NCI-H146 treated with DMSO at 0.1 percent for 48 hours (cell line): ENCODE measurements at regions not wholly inside any gene's neighbourhood (a gene's known extent, or its start where the extent isn't known, plus 50 kb on each side); places are given as distances from the start of the nearest gene placed in this dataset.

Experiments used
- DNase-seq: peaks from one replicate; lab custom pipeline; 2025; ENCODE audit not compliant: unreplicated experiment; lab: John Stamatoyannopoulos, UW

GRCh38 chr4:89438102-89438831 is 130.7 kb upstream of the GPRIN3 start:
- no peak for DNase-seq

- DNase-seq, result peak; percentile 0
These were observed 126.9 kb upstream of the GPRIN3 start for GRCh38 chr4:89434364-89434988.

GRCh38 chr4:89427782-89428181 is 120.2 kb upstream of the GPRIN3 start:
- DNase-seq, result peak; percentile 17

- DNase-seq, result no peak
These were observed 117.4 kb upstream of the GPRIN3 start for GRCh38 chr4:89425023-89425422.

- DNase-seq, result no peak
These were observed 114.9 kb upstream of the GPRIN3 start for GRCh38 chr4:89422441-89422990.

GRCh38 chr4:89420507-89420906 is 112.9 kb upstream of the GPRIN3 start:
- DNase-seq, result no peak

GRCh38 chr4:89419111-89419695 is 111.6 kb upstream of the GPRIN3 start:
- DNase-seq, result no peak

- DNase-seq, result no peak
These were observed 109.4 kb upstream of the GPRIN3 start for GRCh38 chr4:89416960-89417359.

- DNase-seq, result no peak
These were observed 105.9 kb upstream of the GPRIN3 start for GRCh38 chr4:89413518-89413917.

GRCh38 chr4:89411539-89412309 is 104.1 kb upstream of the GPRIN3 start:
- no peak for DNase-seq

- DNase-seq, result no peak
These were observed 103.1 kb upstream of the GPRIN3 start for GRCh38 chr4:89410687-89411086.

- no peak for DNase-seq
These were observed 96.9 kb upstream of the GPRIN3 start for GRCh38 chr4:89404530-89404929.

- no peak for DNase-seq
These were observed 96.2 kb upstream of the GPRIN3 start for GRCh38 chr4:89403826-89404225.

- no peak for DNase-seq
These were observed 92.9 kb upstream of the GPRIN3 start for GRCh38 chr4:89400287-89401035.

- DNase-seq, result no peak
These were observed 91.0 kb upstream of the GPRIN3 start for GRCh38 chr4:89398644-89399043.

- DNase-seq, result no peak
These were observed 90.5 kb upstream of the GPRIN3 start for GRCh38 chr4:89398146-89398545.

GRCh38 chr4:89397441-89397840 is 89.8 kb upstream of the GPRIN3 start:
- no peak for DNase-seq

- no peak for DNase-seq
These were observed 74.8 kb upstream of the GPRIN3 start for GRCh38 chr4:89382439-89382838.

GRCh38 chr4:89380980-89381379 is 73.4 kb upstream of the GPRIN3 start:
- no peak for DNase-seq

GRCh38 chr4:89379511-89380044 is 72.0 kb upstream of the GPRIN3 start:
- no peak for DNase-seq
